ENCODE measurements at regions not wholly inside any gene's neighbourhood (a gene's known extent, or its start where the extent isn't known, plus 50 kb on each side); places are given as distances from the start of the nearest gene placed in this dataset.

DNA sequence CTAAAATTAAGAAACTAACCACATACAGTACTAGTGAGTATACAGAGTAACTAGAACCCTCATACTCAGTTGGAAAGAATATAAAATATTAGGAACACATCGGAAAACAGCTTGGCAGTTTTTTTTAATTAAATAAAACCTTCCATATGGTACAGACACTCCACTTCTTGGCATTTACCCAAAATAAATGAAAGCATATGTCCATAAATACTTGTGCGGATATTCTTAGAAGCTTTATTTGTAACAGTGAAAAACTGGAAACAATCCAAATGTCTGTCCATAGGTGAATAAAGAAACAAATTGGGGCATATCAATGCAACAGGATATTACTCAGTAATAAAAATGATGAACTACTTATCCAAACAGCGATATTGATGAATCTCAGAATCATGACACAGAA is 410.0 kb downstream of the HTR7 start:
- intact Hi-C loops (cut with DNase I), result no loop called here
- H3K4me3 ChIP-seq (ENCODE audit: low read length in 3 of 3), result no peak overlapping the region
- no peak overlapping the region for H3K9ac ChIP-seq (ENCODE audit: low read length in 3 of 3)
- H3K27ac ChIP-seq (ENCODE audit: low read depth in 2 of 2, low read length in 2 of 2), result no peak overlapping the region
- TF ChIP-seq, protein P1, sequence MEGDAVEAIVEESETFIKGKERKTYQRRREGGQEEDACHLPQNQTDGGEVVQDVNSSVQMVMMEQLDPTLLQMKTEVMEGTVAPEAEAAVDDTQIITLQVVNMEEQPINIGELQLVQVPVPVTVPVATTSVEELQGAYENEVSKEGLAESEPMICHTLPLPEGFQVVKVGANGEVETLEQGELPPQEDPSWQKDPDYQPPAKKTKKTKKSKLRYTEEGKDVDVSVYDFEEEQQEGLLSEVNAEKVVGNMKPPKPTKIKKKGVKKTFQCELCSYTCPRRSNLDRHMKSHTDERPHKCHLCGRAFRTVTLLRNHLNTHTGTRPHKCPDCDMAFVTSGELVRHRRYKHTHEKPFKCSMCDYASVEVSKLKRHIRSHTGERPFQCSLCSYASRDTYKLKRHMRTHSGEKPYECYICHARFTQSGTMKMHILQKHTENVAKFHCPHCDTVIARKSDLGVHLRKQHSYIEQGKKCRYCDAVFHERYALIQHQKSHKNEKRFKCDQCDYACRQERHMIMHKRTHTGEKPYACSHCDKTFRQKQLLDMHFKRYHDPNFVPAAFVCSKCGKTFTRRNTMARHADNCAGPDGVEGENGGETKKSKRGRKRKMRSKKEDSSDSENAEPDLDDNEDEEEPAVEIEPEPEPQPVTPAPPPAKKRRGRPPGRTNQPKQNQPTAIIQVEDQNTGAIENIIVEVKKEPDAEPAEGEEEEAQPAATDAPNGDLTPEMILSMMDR (IDR thresholded peaks at IDR 0.05; ENCODE audit: borderline replicate concordance, extremely low read depth, insufficient read depth), result no peak
- peaks cover 0 to 2% (median 0%) of the 10 kb centered on the region in 3 donors for H3K9me3 ChIP-seq (ENCODE audit: control insufficient read depth in 2 of 3, insufficient read depth in 1 of 3, low read length in 3 of 3)
- no peaks in the 10 kb centered on the region for H3K27me3 ChIP-seq (ENCODE audit: control insufficient read depth, insufficient read depth, low read length)
- FAIRE-seq (no peak), DNase-seq (peak in 2 of 5 donors; percentile 46 to 71)
- H3K4me1 ChIP-seq (ENCODE audit: control insufficient read depth in 2 of 3, insufficient read depth in 2 of 3, low read depth in 1 of 3, low read length in 3 of 3), result no peaks in the 10 kb centered on the region
- no peaks in the 10 kb centered on the region for H3K36me3 ChIP-seq (ENCODE audit: control insufficient read depth in 2 of 3, insufficient read depth in 3 of 3, low read length in 3 of 3)

- Histone ChIP-seq H3K36me3 (ENCODE audit: control insufficient read depth in 2 of 3, insufficient read depth in 3 of 3, low read length in 3 of 3) (no peaks in the 10 kb centered on the region), H3K4me3 (ENCODE audit: low read length in 3 of 3) (no peak overlapping the region), H3K27me3 (ENCODE audit: control insufficient read depth, insufficient read depth, low read length) (no peaks in the 10 kb centered on the region), H3K9ac (ENCODE audit: low read length in 3 of 3) (no peak overlapping the region), H3K4me1 (ENCODE audit: control insufficient read depth in 2 of 3, insufficient read depth in 2 of 3, low read depth in 1 of 3, low read length in 3 of 3) (no peaks in the 10 kb centered on the region), H3K27ac (ENCODE audit: low read depth in 2 of 2, low read length in 2 of 2) (no peak overlapping the region), H3K9me3 (ENCODE audit: control insufficient read depth in 2 of 3, insufficient read depth in 1 of 3, low read length in 3 of 3) (no peaks in the 10 kb centered on the region)
- no peak for FAIRE-seq
- TF ChIP-seq, protein P1 (IDR thresholded peaks at IDR 0.05; ENCODE audit: borderline replicate concordance, extremely low read depth, insufficient read depth), result no peak
- intact Hi-C loops (cut with DNase I), result no loop called here
- no peak for DNase-seq
These were observed 407.0 kb downstream of the HTR7 start for GRCh38 chr10:90450797-90451196.

DNA sequence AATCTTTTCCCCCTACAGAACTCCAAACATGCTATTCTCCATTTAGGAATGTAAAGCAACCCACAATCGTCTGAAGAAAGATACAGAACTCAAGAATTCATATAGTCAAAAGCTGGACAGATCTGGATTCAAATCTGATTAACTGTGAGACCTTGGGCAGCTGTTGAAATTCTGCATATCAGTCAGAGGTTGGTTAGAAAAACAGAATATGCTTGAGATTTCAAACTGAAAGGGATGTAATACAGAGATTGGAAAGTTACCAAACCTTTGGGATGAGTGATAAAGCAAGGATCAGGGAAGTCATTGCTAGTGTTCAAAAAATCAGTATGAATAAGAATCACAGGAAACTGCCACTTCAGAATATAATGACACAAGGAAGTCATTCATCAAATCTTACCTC is 406.6 kb downstream of the HTR7 start:
- DNase-seq (peak in 1 of 5 donors; percentile 21), FAIRE-seq (no peak)
- H3K4me1 ChIP-seq (ENCODE audit: control insufficient read depth in 2 of 3, insufficient read depth in 2 of 3, low read depth in 1 of 3, low read length in 3 of 3), result no peaks in the 10 kb centered on the region
- no peaks in the 10 kb centered on the region for H3K36me3 ChIP-seq (ENCODE audit: control insufficient read depth in 2 of 3, insufficient read depth in 3 of 3, low read length in 3 of 3)
- H3K9me3 ChIP-seq (ENCODE audit: control insufficient read depth in 2 of 3, insufficient read depth in 1 of 3, low read length in 3 of 3), result no peaks in the 10 kb centered on the region
- H3K4me3 ChIP-seq (ENCODE audit: low read length in 3 of 3), result no peak overlapping the region
- no peak overlapping the region for H3K27ac ChIP-seq (ENCODE audit: low read depth in 2 of 2, low read length in 2 of 2)
- intact Hi-C loops (cut with DNase I), result no loop called here
- H3K27me3 ChIP-seq (ENCODE audit: control insufficient read depth, insufficient read depth, low read length), result no peaks in the 10 kb centered on the region
- H3K9ac ChIP-seq (ENCODE audit: low read length in 3 of 3), result no peak overlapping the region
- TF ChIP-seq, protein P1 (IDR thresholded peaks at IDR 0.05; ENCODE audit: borderline replicate concordance, extremely low read depth, insufficient read depth), result no peak

- no peak for FAIRE-seq
- no peak overlapping the region for H3K27ac ChIP-seq (ENCODE audit: low read depth in 2 of 2, low read length in 2 of 2)
- no peak overlapping the region for H3K9ac ChIP-seq (ENCODE audit: low read length in 3 of 3)
- no peaks in the 10 kb centered on the region for H3K9me3 ChIP-seq (ENCODE audit: control insufficient read depth in 2 of 3, insufficient read depth in 1 of 3, low read length in 3 of 3)
- TF ChIP-seq, protein P1 (IDR thresholded peaks at IDR 0.05; ENCODE audit: borderline replicate concordance, extremely low read depth, insufficient read depth), result no peak
- no peaks in the 10 kb centered on the region for H3K36me3 ChIP-seq (ENCODE audit: control insufficient read depth in 2 of 3, insufficient read depth in 3 of 3, low read length in 3 of 3)
- H3K4me3 ChIP-seq (ENCODE audit: low read length in 3 of 3), result no peak overlapping the region
- DNase-seq, result no peak
- H3K4me1 ChIP-seq (ENCODE audit: control insufficient read depth in 2 of 3, insufficient read depth in 2 of 3, low read depth in 1 of 3, low read length in 3 of 3), result no peaks in the 10 kb centered on the region
- no peaks in the 10 kb centered on the region for H3K27me3 ChIP-seq (ENCODE audit: control insufficient read depth, insufficient read depth, low read length)
- intact Hi-C loops (cut with DNase I), result no loop called here
These were observed 399.8 kb downstream of the HTR7 start for GRCh38 chr10:90458054-90458453.

Data from kidney (tissue), 13 donors.